H9 (cell line): ENCODE measurements at regions not wholly inside any gene's neighbourhood (a gene's known extent, or its start where the extent isn't known, plus 50 kb on each side); places are given as distances from the start of the nearest gene placed in this dataset.

Experiments
- DNase-seq: peaks from one replicate; pipeline ENCODE4 v3.0.0-alpha.2; 2017
- H2AFZ ChIP-seq: one replicate; pipeline ENCODE4 v1.6.1; 2013; ENCODE audit warnings: mild to moderate bottlenecking, low read length, control low read depth, moderate library complexity
- H2AK5ac ChIP-seq: 2 replicates; pipeline ENCODE4 v1.6.1; 2013; ENCODE audit warnings: low read length, control low read depth, mixed read lengths; ENCODE audit not compliant: insufficient read length
- H2BK120ac ChIP-seq: one replicate; pipeline ENCODE4 v1.6.1; 2013; ENCODE audit warnings: low read depth, mild to moderate bottlenecking, low read length, control low read depth, inconsistent platforms; ENCODE audit not compliant: poor library complexity, severe bottlenecking
- H2BK12ac ChIP-seq: 2 replicates; pipeline ENCODE4 v1.6.1; 2013; ENCODE audit warnings: low read length, control low read depth, mixed read lengths, low read depth; ENCODE audit not compliant: insufficient read length
- H2BK15ac ChIP-seq: 2 replicates; pipeline ENCODE4 v1.6.1; 2013; ENCODE audit warnings: low read depth, low read length, control low read depth
- H2BK20ac ChIP-seq: one replicate; pipeline ENCODE4 v1.6.1; 2013; ENCODE audit warnings: low read depth, mild to moderate bottlenecking, low read length, control low read depth, inconsistent platforms; ENCODE audit not compliant: poor library complexity, severe bottlenecking
- H2BK5ac ChIP-seq: 2 replicates; pipeline ENCODE4 v1.6.1; 2013; ENCODE audit warnings: low read length, control low read depth, mixed read lengths; ENCODE audit not compliant: insufficient read length
- H3K14ac ChIP-seq: 2 replicates; pipeline ENCODE4 v1.6.1; 2013; ENCODE audit warnings: low read length, control low read depth; ENCODE audit not compliant: insufficient read depth
- H3K18ac ChIP-seq: 2 replicates; pipeline ENCODE4 v1.6.1; 2013; ENCODE audit warnings: low read depth, mild to moderate bottlenecking, mixed read lengths, low read length, control low read depth; ENCODE audit not compliant: insufficient read length
- H3K23ac ChIP-seq: 2 replicates; pipeline ENCODE4 v1.6.1; 2013; ENCODE audit warnings: low read length, control low read depth, mixed read lengths, low read depth; ENCODE audit not compliant: insufficient read length
- H3K23me2 ChIP-seq: 2 replicates; pipeline ENCODE4 v1.6.1; 2013; ENCODE audit warnings: low read depth, mild to moderate bottlenecking, mixed read lengths, low read length, control low read depth; ENCODE audit not compliant: insufficient read length, poor library complexity, severe bottlenecking
- H3K27ac ChIP-seq: 2 replicates; pipeline ENCODE4 v1.5.1; 2013; ENCODE audit warnings: low read length, control low read depth, mixed read lengths, low read depth; ENCODE audit not compliant: insufficient read length
- H3K27me3 ChIP-seq: 2 replicates; pipeline ENCODE4 v1.6.1; 2013; ENCODE audit warnings: low read length, control low read depth, inconsistent platforms; ENCODE audit not compliant: insufficient read depth
- H3K4ac ChIP-seq: 2 replicates; pipeline ENCODE4 v1.6.1; 2013; ENCODE audit warnings: low read depth, mild to moderate bottlenecking, control low read depth, inconsistent platforms, low read length, moderate library complexity
- H3K4me1 ChIP-seq: 2 replicates; pipeline ENCODE4 v1.6.1; 2013; ENCODE audit warnings: low read length, control low read depth, inconsistent platforms; ENCODE audit not compliant: insufficient read depth
- H3K4me2 ChIP-seq: 2 replicates; pipeline ENCODE4 v1.6.1; 2013; ENCODE audit warnings: low read length, control low read depth, mixed read lengths; ENCODE audit not compliant: insufficient read length, insufficient read depth
- H3K56ac ChIP-seq: 2 replicates; pipeline ENCODE4 v1.6.1; 2013; ENCODE audit warnings: low read depth, mild to moderate bottlenecking, mixed read lengths, low read length, control low read depth; ENCODE audit not compliant: insufficient read length
- H3K79me1 ChIP-seq: 2 replicates; pipeline ENCODE4 v1.6.1; 2013; ENCODE audit warnings: low read depth, mild to moderate bottlenecking, moderate library complexity, low read length, control low read depth, inconsistent platforms; ENCODE audit not compliant: insufficient read depth, poor library complexity, severe bottlenecking
- H3K79me2 ChIP-seq: 2 replicates; pipeline ENCODE4 v1.6.1; 2013; ENCODE audit warnings: low read length, control low read depth, inconsistent platforms; ENCODE audit not compliant: insufficient read depth
- H3K9ac ChIP-seq: 2 replicates; pipeline ENCODE4 v1.6.1; 2013; ENCODE audit warnings: low read length, control low read depth, mixed read lengths; ENCODE audit not compliant: insufficient read length; ENCODE audit errors: extremely low read depth
- H3K9me3 ChIP-seq: one replicate; pipeline ENCODE4 v1.6.1; 2013; ENCODE audit warnings: low read depth, low read length, inconsistent platforms; ENCODE audit not compliant: control insufficient read depth
- H3T11ph ChIP-seq: one replicate; pipeline ENCODE4 v1.6.1; 2013; ENCODE audit warnings: mild to moderate bottlenecking, low read length, control low read depth, inconsistent platforms
- H4K20me1 ChIP-seq: one replicate; pipeline ENCODE4 v1.6.1; 2013; ENCODE audit not compliant: control insufficient read depth, insufficient read length, insufficient read depth
- H4K5ac ChIP-seq: 2 replicates; pipeline ENCODE4 v1.6.1; 2013; ENCODE audit warnings: low read depth, mild to moderate bottlenecking, mixed read lengths, low read length, control low read depth; ENCODE audit not compliant: insufficient read length
- H4K8ac ChIP-seq: replicated peaks from 2 replicates; pipeline ENCODE4 v1.6.1; 2013; ENCODE audit warnings: low read length, control low read depth, mixed read lengths, low read depth; ENCODE audit not compliant: insufficient read length
- H4K91ac ChIP-seq: 2 replicates; pipeline ENCODE4 v1.6.1; 2013; ENCODE audit warnings: low read depth, mild to moderate bottlenecking, moderate library complexity, mixed read lengths, low read length, control low read depth; ENCODE audit not compliant: insufficient read length
- H3K27ac Mint-ChIP-seq, 3 experiments: 2 replicates in 2 of 3; 3 replicates in 1 of 3; pipeline ENCODE4 v1.8.0; 2020 to 2021; ENCODE audit warnings: mixed read lengths in 3 of 3, mild to moderate bottlenecking in 1 of 3, moderate library complexity in 1 of 3
- H3K27me3 Mint-ChIP-seq: 2 replicates; pipeline ENCODE4 v1.8.0; 2021; ENCODE audit warnings: low read depth, mild to moderate bottlenecking, moderate library complexity, mixed read lengths
- H3K36me3 Mint-ChIP-seq, 3 experiments: 2 replicates in 2 of 3; 3 replicates in 1 of 3; pipeline ENCODE4 v1.8.0; 2020 to 2021; ENCODE audit warnings: low read depth in 3 of 3, mixed read lengths in 3 of 3; ENCODE audit not compliant: insufficient read depth in 1 of 3
- H3K4me1 Mint-ChIP-seq, 2 experiments: 2 replicates each; pipeline ENCODE4 v1.8.0; 2020; ENCODE audit warnings: mixed read lengths in 2 of 2
- H3K4me3 Mint-ChIP-seq, 2 experiments: 2 replicates in 1 of 2; 3 replicates in 1 of 2; pipeline ENCODE4 v1.8.0; 2020 to 2021; ENCODE audit warnings: mild to moderate bottlenecking in 2 of 2, mixed read lengths in 2 of 2, moderate library complexity in 1 of 2
- H3K9me3 Mint-ChIP-seq, 2 experiments: 2 replicates in 1 of 2; 3 replicates in 1 of 2; pipeline ENCODE4 v1.8.0; 2020; ENCODE audit warnings: mild to moderate bottlenecking in 2 of 2, mixed read lengths in 2 of 2, moderate library complexity in 1 of 2
- CTCF ChIP-seq: fragments of 200-600 bp; sonication (generic); conservative IDR thresholded peaks from 3 replicates; pipeline ENCODE4 v1.8.0; 2021; ENCODE audit warnings: antibody characterized with exemption, mild to moderate bottlenecking
- WGBS: extraction: QIAGEN DNeasy Blood & Tissue Kit; methylation state at CpG from one replicate; pipeline ENCODE4 v1.1.7; 2013; ENCODE audit warnings: missing lambda C conversion rate, low lambda C conversion rate, mixed read lengths; ENCODE audit not compliant: insufficient read length; ENCODE audit errors: extremely low coverage; 5-methylcytosine and 5-hydroxymethylcytosine counted together

- Mint-ChIP-seq H3K27ac (no peak overlapping the region; a peak in 1 of 7 replicates), H3K4me3 (no peak overlapping the region), H3K9me3 (no peaks in the 10 kb centered on the region; a peak in 1 of 5 replicates), H3K36me3 (no peaks in the 10 kb centered on the region), H3K27me3 (no peaks in the 10 kb centered on the region), H3K4me1 (no peaks in the 10 kb centered on the region)
- H4K8ac ChIP-seq, result no peak overlapping the region
- no peak overlapping the region for H2BK5ac ChIP-seq
- no peak overlapping the region for H2BK15ac ChIP-seq
- H4K5ac ChIP-seq, result no peak overlapping the region
- H2BK120ac ChIP-seq, result no peak overlapping the region
- no peak overlapping the region for H2AK5ac ChIP-seq
- H4K20me1 ChIP-seq, result no peaks in the 10 kb centered on the region
- no peaks in the 10 kb centered on the region for H3K27me3 ChIP-seq
- H3K27ac ChIP-seq, result no peak overlapping the region
- no peak overlapping the region for H3K4ac ChIP-seq
- H3K23ac ChIP-seq, result no peak overlapping the region
- no CpG with 5 or more reads among the region's 2 CpGs for WGBS
- H3K23me2 ChIP-seq, result no peaks in the 10 kb centered on the region
- H4K91ac ChIP-seq, result no peak overlapping the region
- H3K79me1 ChIP-seq, result no peaks in the 10 kb centered on the region
- no peak overlapping the region for H3K4me2 ChIP-seq
- H2AFZ ChIP-seq, result no peak overlapping the region
- no peak overlapping the region for H3T11ph ChIP-seq
- no peaks in the 10 kb centered on the region for H3K4me1 ChIP-seq
- no peak overlapping the region for H3K14ac ChIP-seq
- TF ChIP-seq CTCF, result no peak
- no peak overlapping the region for H3K18ac ChIP-seq
- H2BK20ac ChIP-seq, result no peak overlapping the region
- no peak overlapping the region for H3K9ac ChIP-seq
- H3K9me3 ChIP-seq, result no peaks in the 10 kb centered on the region
- H3K79me2 ChIP-seq, result no peaks in the 10 kb centered on the region
- no peak for DNase-seq
- no peak overlapping the region for H2BK12ac ChIP-seq
- H3K56ac ChIP-seq, result no peak overlapping the region
Observed at GRCh38 chr3:178044320-178044719, 491.9 kb upstream of the KCNMB2 start.
